Retinal pigment epithelial cell (primary cell): ENCODE measurements at regions not wholly inside any gene's neighbourhood (a gene's known extent, or its start where the extent isn't known, plus 50 kb on each side); places are given as distances from the start of the nearest gene placed in this dataset.

Experiments
- DNase-seq: peaks from one replicate; pipeline ENCODE4 v3.0.0-alpha.2; 2010; ENCODE audit warnings: low read depth
- H3K4me3 ChIP-seq: 2 replicates; pipeline ENCODE4 v1.5.1; 2011; ENCODE audit warnings: mild to moderate bottlenecking, low read length, control low read depth, moderate library complexity
- TF ChIP-seq, protein P1 (sequence below): conservative IDR thresholded peaks from 2 replicates; pipeline ENCODE4 v1.5.1; 2011; ENCODE audit warnings: low read depth, low read length, control low read depth, inconsistent platforms

DNA sequence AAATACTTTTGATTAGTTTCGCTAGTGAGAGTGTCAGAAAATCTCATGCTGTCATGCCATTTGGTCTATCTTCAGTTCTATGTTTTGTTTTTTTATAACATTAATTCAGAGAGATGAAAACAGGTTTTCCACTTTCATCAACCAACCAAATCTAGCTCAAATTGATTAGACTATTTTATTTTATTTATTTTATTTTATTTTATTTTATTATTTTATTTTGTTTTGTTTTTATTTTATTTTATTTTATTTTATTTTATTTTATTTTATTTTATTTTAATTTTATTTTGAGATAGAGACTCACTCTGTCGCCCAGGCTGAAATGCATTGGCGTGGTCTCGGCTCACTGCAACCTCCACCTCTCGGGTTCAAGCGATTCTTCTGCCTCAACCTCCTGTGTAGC, 1391.0 kb upstream of the ADGRB3 start:
- no peak overlapping the region for H3K4me3 ChIP-seq
- TF ChIP-seq, protein P1, sequence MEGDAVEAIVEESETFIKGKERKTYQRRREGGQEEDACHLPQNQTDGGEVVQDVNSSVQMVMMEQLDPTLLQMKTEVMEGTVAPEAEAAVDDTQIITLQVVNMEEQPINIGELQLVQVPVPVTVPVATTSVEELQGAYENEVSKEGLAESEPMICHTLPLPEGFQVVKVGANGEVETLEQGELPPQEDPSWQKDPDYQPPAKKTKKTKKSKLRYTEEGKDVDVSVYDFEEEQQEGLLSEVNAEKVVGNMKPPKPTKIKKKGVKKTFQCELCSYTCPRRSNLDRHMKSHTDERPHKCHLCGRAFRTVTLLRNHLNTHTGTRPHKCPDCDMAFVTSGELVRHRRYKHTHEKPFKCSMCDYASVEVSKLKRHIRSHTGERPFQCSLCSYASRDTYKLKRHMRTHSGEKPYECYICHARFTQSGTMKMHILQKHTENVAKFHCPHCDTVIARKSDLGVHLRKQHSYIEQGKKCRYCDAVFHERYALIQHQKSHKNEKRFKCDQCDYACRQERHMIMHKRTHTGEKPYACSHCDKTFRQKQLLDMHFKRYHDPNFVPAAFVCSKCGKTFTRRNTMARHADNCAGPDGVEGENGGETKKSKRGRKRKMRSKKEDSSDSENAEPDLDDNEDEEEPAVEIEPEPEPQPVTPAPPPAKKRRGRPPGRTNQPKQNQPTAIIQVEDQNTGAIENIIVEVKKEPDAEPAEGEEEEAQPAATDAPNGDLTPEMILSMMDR, result no peak

DNA sequence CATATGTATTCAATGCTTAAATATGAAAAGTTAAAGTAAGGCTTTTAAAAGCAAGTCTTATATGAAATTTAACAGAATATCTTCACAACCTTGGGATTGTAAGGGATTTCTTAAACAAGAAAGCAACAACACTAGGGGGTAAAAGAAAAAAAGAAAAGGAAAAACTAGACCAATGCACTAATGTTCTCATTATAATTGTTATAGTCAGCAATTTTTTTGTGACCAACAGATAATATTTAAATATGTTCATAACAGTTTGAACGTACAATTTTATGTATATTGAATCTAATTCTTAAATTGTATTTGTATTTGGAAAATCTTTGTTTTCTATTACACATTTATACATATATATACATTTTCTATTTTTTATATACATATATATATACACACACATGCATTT, 1397.8 kb upstream of the ADGRB3 start:
- no peak for DNase-seq
- TF ChIP-seq, protein P1, result no peak
- no peak overlapping the region for H3K4me3 ChIP-seq

More for the DNA sequence above, 1391.0 kb upstream of the ADGRB3 start:
- DNase-seq, result no peak

DNA sequence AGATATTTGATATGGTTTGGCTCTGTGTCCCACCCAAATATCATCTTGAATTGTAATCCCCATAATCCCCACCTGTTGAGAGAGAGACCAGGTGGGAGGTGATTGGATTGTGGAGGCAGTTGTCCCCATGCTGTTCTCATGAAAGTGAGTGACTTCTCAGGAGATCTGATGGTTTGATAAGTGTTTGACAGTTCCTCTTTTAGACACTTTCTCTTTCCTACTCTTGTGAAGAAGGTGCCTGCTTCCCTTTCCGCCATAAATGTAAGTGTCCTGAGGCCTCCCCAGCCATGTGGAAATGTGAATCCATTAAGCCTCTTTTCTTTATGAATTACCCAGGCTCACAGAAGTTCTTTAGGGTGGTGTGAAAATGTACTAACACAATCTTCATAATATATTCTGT, 1404.0 kb upstream of the ADGRB3 start:
- no peak for DNase-seq
- TF ChIP-seq, protein P1, result no peak
- no peak overlapping the region for H3K4me3 ChIP-seq

DNA sequence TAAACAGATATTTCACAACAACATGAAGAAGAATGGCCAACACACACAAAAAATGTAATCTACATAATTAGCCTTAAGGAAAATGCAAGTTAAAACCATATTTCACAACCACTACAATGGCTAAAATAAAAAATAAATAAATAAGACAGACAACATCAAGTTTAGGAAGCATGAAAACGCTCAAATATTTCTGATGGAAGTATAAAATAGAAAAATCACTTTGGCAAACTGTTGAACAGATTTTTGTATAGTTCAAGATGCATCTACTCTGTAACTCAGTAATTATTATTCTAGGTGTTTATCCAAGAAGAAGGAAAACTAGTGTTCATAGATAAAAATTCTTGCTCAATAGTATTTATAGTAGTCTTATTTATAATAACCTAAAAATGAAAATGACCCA, 1410.1 kb upstream of the ADGRB3 start:
- H3K4me3 ChIP-seq, result no peak overlapping the region
- no peak for DNase-seq
- TF ChIP-seq, protein P1, result no peak

DNA sequence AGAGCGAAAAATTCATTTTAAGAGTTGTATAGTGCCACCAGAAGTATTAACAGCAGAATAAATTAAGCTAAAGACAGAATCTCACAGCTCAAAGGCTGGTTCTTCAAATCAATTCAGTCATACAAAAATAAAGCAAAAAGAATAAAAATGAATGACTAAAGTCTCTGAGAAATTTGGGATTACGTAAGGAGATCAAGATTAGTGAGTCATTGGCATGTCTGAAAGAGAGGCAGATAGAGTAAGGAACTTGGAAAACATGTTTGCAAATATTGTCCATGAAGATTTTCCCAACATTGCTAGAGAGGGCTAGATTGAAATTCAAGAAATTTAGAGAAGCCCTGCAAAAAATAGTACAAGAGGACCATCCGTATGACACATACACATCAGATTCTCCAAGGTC, 1413.9 kb upstream of the ADGRB3 start:
- H3K4me3 ChIP-seq, result no peak overlapping the region
- DNase-seq, result peak; percentile 48
- TF ChIP-seq, protein P1, result no peak

DNA sequence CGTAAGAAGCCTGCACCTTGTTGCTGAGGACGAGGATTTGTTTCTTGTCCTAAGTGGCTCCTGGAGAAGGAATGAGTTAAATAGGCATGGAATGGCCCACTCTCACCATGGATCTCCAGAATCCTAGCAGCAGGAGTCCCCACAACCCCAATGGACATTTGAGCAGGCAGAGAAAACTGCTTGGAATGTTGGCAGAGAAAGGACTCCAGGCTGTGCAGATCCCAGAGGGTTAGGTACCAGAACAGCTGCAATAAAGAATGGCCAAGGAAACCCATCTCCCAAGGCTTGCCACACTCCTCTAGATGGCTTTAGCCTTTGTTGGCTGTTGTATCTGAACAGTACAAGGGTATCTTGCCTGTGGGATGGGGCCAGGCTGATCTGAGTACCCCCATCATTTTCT, 1415.7 kb upstream of the ADGRB3 start:
- TF ChIP-seq, protein P1, result no peak
- H3K4me3 ChIP-seq, result no peak overlapping the region
- no peak for DNase-seq

DNA sequence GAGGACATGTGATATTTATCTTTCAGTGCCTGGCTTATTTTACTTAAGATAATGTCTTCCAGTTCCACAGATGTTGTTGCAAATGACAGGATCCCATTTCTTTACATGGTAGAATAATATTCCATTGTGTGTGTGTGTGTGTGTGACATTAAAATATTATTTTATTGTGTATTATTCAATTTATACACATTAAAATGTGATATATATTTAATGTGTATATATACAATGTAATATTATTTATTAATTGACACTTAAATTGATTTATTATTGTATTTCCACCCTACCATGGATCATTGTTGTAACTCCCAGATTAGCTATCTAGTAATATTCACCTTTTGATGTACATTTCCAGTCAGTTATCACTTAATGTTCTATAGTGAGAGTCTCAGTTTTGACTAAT, 1422.5 kb upstream of the ADGRB3 start:
- no peak overlapping the region for H3K4me3 ChIP-seq
- DNase-seq, result no peak
- TF ChIP-seq, protein P1, result no peak
